Neural cell (in vitro differentiated cells): ENCODE measurements at regions not wholly inside any gene's neighbourhood (a gene's known extent, or its start where the extent isn't known, plus 50 kb on each side); places are given as distances from the start of the nearest gene placed in this dataset.

ENCODE experiments used
- H2AFZ ChIP-seq: fragments of 200-600, 300-800 bp; sonication (generic), shearing (Covaris generic); 2 replicates; pipeline ENCODE4 v1.6.0; 2014; ENCODE audit warnings: low read depth, mild to moderate bottlenecking, antibody characterized with exemption, low read length, moderate library complexity
- H3F3A ChIP-seq: fragments of 200-600 bp; shearing (Covaris generic); 2 replicates; pipeline ENCODE4 v1.6.1; 2016; ENCODE audit warnings: mild to moderate bottlenecking, moderate library complexity, mixed read lengths, antibody characterized with exemption, low read length; ENCODE audit not compliant: insufficient read depth, poor library complexity, severe bottlenecking
- H3K27ac ChIP-seq: fragments of 200-600, 300-800 bp; sonication (generic), shearing (Covaris generic); 2 replicates; pipeline ENCODE4 v1.5.1; 2014; ENCODE audit warnings: mild to moderate bottlenecking, low read length, moderate library complexity
- H3K27me3 ChIP-seq: fragments of 300-800, 200-600 bp; sonication (generic), shearing (Covaris generic); 2 replicates; pipeline ENCODE4 v1.6.0; 2014; ENCODE audit warnings: mild to moderate bottlenecking, low read depth, low read length, moderate library complexity; ENCODE audit not compliant: insufficient read depth
- H3K36me3 ChIP-seq: fragments of 300-800, 200-600 bp; sonication (generic), shearing (Covaris generic); 2 replicates; pipeline ENCODE4 v1.5.1; 2014; ENCODE audit warnings: mild to moderate bottlenecking, antibody characterized with exemption, low read length, moderate library complexity; ENCODE audit not compliant: insufficient read depth
- H3K4me2 ChIP-seq: fragments of 300-800, 200-600 bp; sonication (generic), shearing (Covaris generic); 2 replicates; pipeline ENCODE4 v1.6.0; 2014; ENCODE audit warnings: mild to moderate bottlenecking, low read length
- H3K4me3 ChIP-seq: fragments of 300-800, 200-600 bp; sonication (generic), shearing (Covaris generic); 2 replicates; pipeline ENCODE4 v1.5.1; 2014; ENCODE audit warnings: mild to moderate bottlenecking, low read length, moderate library complexity
- H3K79me2 ChIP-seq: fragments of 200-600 bp; shearing (Covaris generic); replicated peaks from 2 replicates; pipeline ENCODE4 v1.6.0; 2014; ENCODE audit warnings: mild to moderate bottlenecking, low read length, moderate library complexity; ENCODE audit not compliant: insufficient read depth
- H3K9ac ChIP-seq: fragments of 300-800, 200-600 bp; sonication (generic), shearing (Covaris generic); 2 replicates; pipeline ENCODE4 v1.6.1; 2016; ENCODE audit warnings: mild to moderate bottlenecking, low read length, mixed read lengths
- H3K9me2 ChIP-seq: fragments of 200-600 bp; shearing (Covaris generic); 2 replicates; pipeline ENCODE4 v1.6.1; 2016; ENCODE audit warnings: mild to moderate bottlenecking, low read length, mixed read lengths; ENCODE audit not compliant: insufficient read depth
- H3K9me3 ChIP-seq: fragments of 200-600, 300-800 bp; sonication (generic), shearing (Covaris generic); 2 replicates; pipeline ENCODE4 v1.6.1; 2016; ENCODE audit warnings: mild to moderate bottlenecking, mixed run types, low read length, moderate library complexity, mixed read lengths
- H4K20me1 ChIP-seq: fragments of 200-600 bp; shearing (Covaris generic); 2 replicates; pipeline ENCODE4 v1.6.1; 2016; ENCODE audit warnings: mild to moderate bottlenecking, mixed run types; ENCODE audit not compliant: insufficient read depth
- EP300 ChIP-seq: fragments of 450-650 bp; conservative IDR thresholded peaks from 2 replicates; pipeline ENCODE4 v1.6.1; 2014; ENCODE audit warnings: antibody characterized with exemption, mild to moderate bottlenecking, moderate library complexity; ENCODE audit not compliant: poor library complexity, severe bottlenecking
- EZH2 ChIP-seq: fragments of 200-600, 300-800 bp; shearing (Covaris generic), sonication (generic); IDR thresholded peaks from 2 replicates; pipeline ENCODE4 v1.6.1; 2014; ENCODE audit warnings: antibody characterized with exemption, low read length, borderline replicate concordance, mild to moderate bottlenecking; ENCODE audit not compliant: insufficient read depth, poor library complexity, severe bottlenecking
- MXI1 ChIP-seq: fragments of 450-650 bp; conservative IDR thresholded peaks from 2 replicates; pipeline ENCODE4 v1.6.1; 2014; ENCODE audit warnings: antibody characterized with exemption, mild to moderate bottlenecking; ENCODE audit not compliant: poor library complexity, severe bottlenecking
- POLR2AphosphoS5 ChIP-seq: IDR thresholded peaks from 2 replicates; pipeline ENCODE4 v1.6.1; 2012
- RAD21 ChIP-seq: fragments of 450-650 bp; conservative IDR thresholded peaks from 2 replicates; pipeline ENCODE4 v1.6.1; 2014; ENCODE audit warnings: antibody characterized with exemption, mild to moderate bottlenecking, moderate library complexity
- REST ChIP-seq: IDR thresholded peaks from 2 replicates; pipeline ENCODE4 v1.6.1; 2012; ENCODE audit warnings: borderline replicate concordance
- SMC3 ChIP-seq: fragments of 450-650 bp; conservative IDR thresholded peaks from 2 replicates; pipeline ENCODE4 v1.6.1; 2014; ENCODE audit warnings: antibody characterized with exemption, mild to moderate bottlenecking, moderate library complexity; ENCODE audit not compliant: poor library complexity
- TAF1 ChIP-seq: IDR thresholded peaks from 2 replicates; pipeline ENCODE4 v1.6.1; 2012; ENCODE audit warnings: low read depth
- TF ChIP-seq, protein P1 (sequence below): fragments of 450-650 bp; IDR thresholded peaks from 2 replicates; pipeline ENCODE4 v1.5.1; 2014; ENCODE audit warnings: antibody characterized with exemption, mild to moderate bottlenecking, moderate library complexity; ENCODE audit not compliant: poor library complexity, severe bottlenecking

GRCh38 chr6:86474081-86474480, 463.2 kb upstream of the HTR1E start:
- no peaks in the 10 kb centered on the region for H4K20me1 ChIP-seq
- H2AFZ ChIP-seq: no peak overlapping the region
- H3K4me3 ChIP-seq: no peak overlapping the region
- no peak overlapping the region for H3K27ac ChIP-seq
- no peak overlapping the region for H3K4me2 ChIP-seq
- no peaks in the 10 kb centered on the region for H3F3A ChIP-seq
- no peaks in the 10 kb centered on the region for H3K36me3 ChIP-seq
- TF ChIP-seq REST (no peak), SMC3 (no peak), TAF1 (no peak), RAD21 (no peak), MXI1 (no peak), EZH2 (no peak), POLR2AphosphoS5 (no peak), EP300 (no peak)
- TF ChIP-seq, protein P1, sequence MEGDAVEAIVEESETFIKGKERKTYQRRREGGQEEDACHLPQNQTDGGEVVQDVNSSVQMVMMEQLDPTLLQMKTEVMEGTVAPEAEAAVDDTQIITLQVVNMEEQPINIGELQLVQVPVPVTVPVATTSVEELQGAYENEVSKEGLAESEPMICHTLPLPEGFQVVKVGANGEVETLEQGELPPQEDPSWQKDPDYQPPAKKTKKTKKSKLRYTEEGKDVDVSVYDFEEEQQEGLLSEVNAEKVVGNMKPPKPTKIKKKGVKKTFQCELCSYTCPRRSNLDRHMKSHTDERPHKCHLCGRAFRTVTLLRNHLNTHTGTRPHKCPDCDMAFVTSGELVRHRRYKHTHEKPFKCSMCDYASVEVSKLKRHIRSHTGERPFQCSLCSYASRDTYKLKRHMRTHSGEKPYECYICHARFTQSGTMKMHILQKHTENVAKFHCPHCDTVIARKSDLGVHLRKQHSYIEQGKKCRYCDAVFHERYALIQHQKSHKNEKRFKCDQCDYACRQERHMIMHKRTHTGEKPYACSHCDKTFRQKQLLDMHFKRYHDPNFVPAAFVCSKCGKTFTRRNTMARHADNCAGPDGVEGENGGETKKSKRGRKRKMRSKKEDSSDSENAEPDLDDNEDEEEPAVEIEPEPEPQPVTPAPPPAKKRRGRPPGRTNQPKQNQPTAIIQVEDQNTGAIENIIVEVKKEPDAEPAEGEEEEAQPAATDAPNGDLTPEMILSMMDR: no peak
- no peak overlapping the region for H3K9ac ChIP-seq
- H3K27me3 ChIP-seq: no peaks in the 10 kb centered on the region
- no peaks in the 10 kb centered on the region for H3K79me2 ChIP-seq
- no peaks in the 10 kb centered on the region for H3K9me2 ChIP-seq
- H3K9me3 ChIP-seq: no peaks in the 10 kb centered on the region

DNA sequence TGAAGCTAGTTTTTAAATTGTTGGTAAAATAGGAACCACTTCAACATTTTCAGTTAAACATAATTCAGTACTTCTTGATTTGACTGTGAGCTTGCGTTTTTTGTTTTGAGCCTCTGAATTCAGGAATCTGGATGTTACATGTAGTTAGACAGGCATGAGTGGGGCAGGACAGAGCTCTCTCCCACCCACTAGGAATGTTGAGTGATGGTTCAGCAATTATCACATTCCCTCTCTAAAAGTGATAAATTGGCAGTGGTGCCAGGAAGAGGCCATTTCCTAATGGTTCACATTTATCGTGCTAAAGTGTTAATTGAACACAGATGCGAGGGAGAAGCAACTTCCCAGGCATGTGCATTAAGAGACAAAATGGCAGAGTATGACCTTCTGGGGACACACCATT, 465.5 kb upstream of the HTR1E start:
- H3K36me3 ChIP-seq: no peaks in the 10 kb centered on the region
- H3K27me3 ChIP-seq: no peaks in the 10 kb centered on the region
- TF ChIP-seq RAD21 (no peak), TAF1 (no peak), SMC3 (no peak), MXI1 (no peak), EP300 (no peak), POLR2AphosphoS5 (no peak), EZH2 (no peak), REST (no peak)
- TF ChIP-seq, protein P1: no peak
- no peaks in the 10 kb centered on the region for H3F3A ChIP-seq
- H3K79me2 ChIP-seq: no peaks in the 10 kb centered on the region
- no peaks in the 10 kb centered on the region for H4K20me1 ChIP-seq
- no peak overlapping the region for H3K9ac ChIP-seq
- no peak overlapping the region for H2AFZ ChIP-seq
- no peak overlapping the region for H3K27ac ChIP-seq
- no peaks in the 10 kb centered on the region for H3K9me3 ChIP-seq
- H3K9me2 ChIP-seq: no peaks in the 10 kb centered on the region
- H3K4me2 ChIP-seq: no peak overlapping the region
- H3K4me3 ChIP-seq: no peak overlapping the region
